ENCODE measurements at regions not wholly inside any gene's neighbourhood (a gene's known extent, or its start where the extent isn't known, plus 50 kb on each side); places are given as distances from the start of the nearest gene placed in this dataset.

DNA sequence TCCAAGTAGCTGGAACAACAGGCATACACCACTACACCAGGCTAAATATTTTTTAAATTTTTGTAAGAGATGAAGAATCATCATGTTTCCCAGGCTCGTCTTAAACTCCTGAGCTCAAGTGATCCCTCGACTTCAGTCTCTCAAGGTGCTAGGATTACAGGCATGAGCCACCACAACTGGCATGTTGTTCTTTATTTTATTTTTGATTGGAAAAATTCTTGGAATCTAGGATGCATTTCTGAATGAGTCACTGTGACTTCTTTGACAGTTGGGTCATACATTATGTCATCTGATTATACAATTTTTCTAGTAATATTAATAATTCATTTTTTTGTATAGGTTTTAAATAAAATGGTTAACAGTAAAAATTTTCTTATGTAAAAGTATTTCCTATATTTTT is 870.2 kb downstream of the SI start:
- Histone ChIP-seq H3K4me2 (no peak overlapping the region), H3K9ac (no peak overlapping the region), H2AFZ (ENCODE audit: low read depth) (no peak overlapping the region), H3K27ac (no peak overlapping the region), H3K36me3 (ENCODE audit: insufficient read depth) (no peaks in the 10 kb centered on the region; the same call in 1 of the 2 replicates), H3K4me3 (IDR thresholded peaks at IDR 0.05; ENCODE audit: insufficient read depth, low read depth, low read length) (no peak overlapping the region), H4K20me1 (ENCODE audit: insufficient read depth) (no peaks in the 10 kb centered on the region), H3K79me2 (ENCODE audit: insufficient read depth, low read depth) (no peaks in the 10 kb centered on the region), H3K4me1 (ENCODE audit: low read depth, poor library complexity, severe bottlenecking) (no peaks in the 10 kb centered on the region), H3K27me3 (ENCODE audit: insufficient read depth, low read depth) (no peaks in the 10 kb centered on the region)
- TF ChIP-seq, protein P1, sequence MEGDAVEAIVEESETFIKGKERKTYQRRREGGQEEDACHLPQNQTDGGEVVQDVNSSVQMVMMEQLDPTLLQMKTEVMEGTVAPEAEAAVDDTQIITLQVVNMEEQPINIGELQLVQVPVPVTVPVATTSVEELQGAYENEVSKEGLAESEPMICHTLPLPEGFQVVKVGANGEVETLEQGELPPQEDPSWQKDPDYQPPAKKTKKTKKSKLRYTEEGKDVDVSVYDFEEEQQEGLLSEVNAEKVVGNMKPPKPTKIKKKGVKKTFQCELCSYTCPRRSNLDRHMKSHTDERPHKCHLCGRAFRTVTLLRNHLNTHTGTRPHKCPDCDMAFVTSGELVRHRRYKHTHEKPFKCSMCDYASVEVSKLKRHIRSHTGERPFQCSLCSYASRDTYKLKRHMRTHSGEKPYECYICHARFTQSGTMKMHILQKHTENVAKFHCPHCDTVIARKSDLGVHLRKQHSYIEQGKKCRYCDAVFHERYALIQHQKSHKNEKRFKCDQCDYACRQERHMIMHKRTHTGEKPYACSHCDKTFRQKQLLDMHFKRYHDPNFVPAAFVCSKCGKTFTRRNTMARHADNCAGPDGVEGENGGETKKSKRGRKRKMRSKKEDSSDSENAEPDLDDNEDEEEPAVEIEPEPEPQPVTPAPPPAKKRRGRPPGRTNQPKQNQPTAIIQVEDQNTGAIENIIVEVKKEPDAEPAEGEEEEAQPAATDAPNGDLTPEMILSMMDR (conservative IDR thresholded peaks at IDR 0.05; ENCODE audit: low read depth, low read length) = no peak

DNA sequence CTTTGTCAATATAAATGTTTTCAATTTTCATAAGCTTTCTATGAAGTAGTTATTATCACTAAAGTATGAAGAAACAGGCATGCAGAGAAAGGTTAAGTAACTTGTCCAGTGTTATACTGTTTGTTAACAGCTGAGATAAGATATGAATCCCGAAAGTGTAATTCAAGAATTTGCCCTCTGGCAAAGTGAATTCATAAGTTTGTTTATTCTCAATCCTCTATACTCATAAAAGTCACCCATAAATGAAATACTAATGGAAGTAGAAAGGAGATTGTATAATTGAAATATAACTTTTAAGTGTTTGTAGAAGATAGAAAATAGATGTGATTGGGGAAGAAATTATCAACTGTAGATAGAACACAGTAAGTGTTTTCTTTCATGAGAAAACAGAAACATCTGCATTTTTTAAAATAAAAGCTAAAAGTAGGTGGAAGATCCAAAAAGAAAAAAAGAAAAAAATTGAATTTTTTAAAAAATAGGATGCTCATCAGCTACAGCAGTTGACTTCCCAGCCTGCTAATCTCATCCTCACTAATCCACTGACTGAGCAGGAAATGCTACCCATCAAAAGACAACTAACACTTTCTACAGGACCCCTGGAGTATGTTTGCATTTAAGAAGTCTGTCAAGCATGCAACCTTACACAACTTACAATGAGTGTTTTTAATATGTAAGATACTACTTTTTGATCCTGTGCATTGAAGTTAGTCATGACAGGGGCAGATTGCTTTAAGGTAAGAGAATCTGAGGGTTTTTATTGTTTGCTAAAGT is 878.1 kb downstream of the SI start:
- no peaks in the 10 kb centered on the region for H3K36me3 ChIP-seq (ENCODE audit: insufficient read depth)
- H4K20me1 ChIP-seq (ENCODE audit: insufficient read depth) = no peaks in the 10 kb centered on the region
- no peaks in the 10 kb centered on the region for H3K79me2 ChIP-seq (ENCODE audit: insufficient read depth, low read depth)
- H3K27ac ChIP-seq = no peak overlapping the region
- no peak overlapping the region for H2AFZ ChIP-seq (ENCODE audit: low read depth)
- no peaks in the 10 kb centered on the region for H3K27me3 ChIP-seq (ENCODE audit: insufficient read depth, low read depth)
- H3K4me1 ChIP-seq (ENCODE audit: low read depth, poor library complexity, severe bottlenecking) = no peaks in the 10 kb centered on the region
- no peak overlapping the region for H3K9ac ChIP-seq
- H3K4me2 ChIP-seq = no peak overlapping the region
- TF ChIP-seq, protein P1 (conservative IDR thresholded peaks at IDR 0.05; ENCODE audit: low read depth, low read length) = no peak
- H3K4me3 ChIP-seq (IDR thresholded peaks at IDR 0.05; ENCODE audit: insufficient read depth, low read depth, low read length) = no peak overlapping the region

DNA sequence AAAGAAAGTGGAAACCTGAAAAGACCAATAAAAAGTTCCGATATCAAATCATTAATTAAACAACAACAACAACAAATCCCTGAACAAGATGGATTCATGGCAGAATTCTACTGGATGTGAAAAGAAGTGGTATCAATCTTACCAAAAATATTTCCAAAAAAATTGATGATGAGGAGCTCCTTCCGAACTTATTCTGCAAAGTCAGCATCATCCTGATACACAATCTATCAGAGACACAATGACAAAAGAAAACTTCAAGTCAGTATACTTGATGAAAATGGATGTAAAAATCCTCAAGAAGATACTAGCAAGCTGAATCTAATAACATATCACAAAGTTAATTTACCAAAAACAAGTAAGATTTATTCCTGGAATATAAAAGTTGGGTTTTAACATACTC is 881.8 kb downstream of the SI start:
- Histone ChIP-seq H3K79me2 (ENCODE audit: insufficient read depth, low read depth) (no peaks in the 10 kb centered on the region), H3K4me3 (IDR thresholded peaks at IDR 0.05; ENCODE audit: insufficient read depth, low read depth, low read length) (no peak overlapping the region), H3K36me3 (ENCODE audit: insufficient read depth) (no peaks in the 10 kb centered on the region), H3K27ac (no peak overlapping the region), H2AFZ (ENCODE audit: low read depth) (no peak overlapping the region), H3K4me2 (no peak overlapping the region), H3K4me1 (ENCODE audit: low read depth, poor library complexity, severe bottlenecking) (no peaks in the 10 kb centered on the region), H3K9ac (no peak overlapping the region), H4K20me1 (ENCODE audit: insufficient read depth) (no peaks in the 10 kb centered on the region), H3K27me3 (ENCODE audit: insufficient read depth, low read depth) (no peaks in the 10 kb centered on the region)
- TF ChIP-seq, protein P1 (conservative IDR thresholded peaks at IDR 0.05; ENCODE audit: low read depth, low read length) = no peak

DNA sequence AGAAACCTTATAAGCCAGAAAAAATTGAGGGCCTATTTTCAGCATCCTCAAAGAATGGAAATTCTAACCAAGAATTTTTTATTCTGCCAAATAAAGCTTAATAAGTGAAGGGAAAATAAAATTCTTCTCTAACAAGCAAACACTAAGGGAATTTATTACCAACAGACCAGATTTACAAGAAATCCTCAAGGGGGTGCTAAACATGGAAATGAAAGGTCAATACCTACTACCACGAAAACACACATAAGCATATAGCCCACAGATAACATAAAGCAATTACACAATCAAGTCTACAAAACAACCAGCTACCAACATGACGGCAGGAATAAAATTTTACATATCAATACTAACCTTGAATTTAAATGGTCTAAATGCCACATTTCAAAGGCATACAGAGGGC is 883.5 kb downstream of the SI start:
- no peaks in the 10 kb centered on the region for H3K27me3 ChIP-seq (ENCODE audit: insufficient read depth, low read depth)
- no peak overlapping the region for H3K4me2 ChIP-seq
- H4K20me1 ChIP-seq (ENCODE audit: insufficient read depth) = no peaks in the 10 kb centered on the region
- TF ChIP-seq, protein P1 (conservative IDR thresholded peaks at IDR 0.05; ENCODE audit: low read depth, low read length) = no peak
- H3K27ac ChIP-seq = no peak overlapping the region
- H3K4me1 ChIP-seq (ENCODE audit: low read depth, poor library complexity, severe bottlenecking) = no peaks in the 10 kb centered on the region
- H3K36me3 ChIP-seq (ENCODE audit: insufficient read depth) = no peaks in the 10 kb centered on the region
- H3K4me3 ChIP-seq (IDR thresholded peaks at IDR 0.05; ENCODE audit: insufficient read depth, low read depth, low read length) = no peak overlapping the region
- H3K9ac ChIP-seq = no peak overlapping the region
- H3K79me2 ChIP-seq (ENCODE audit: insufficient read depth, low read depth) = no peaks in the 10 kb centered on the region
- no peak overlapping the region for H2AFZ ChIP-seq (ENCODE audit: low read depth)

Data from KMS-11 (cell line).